ENCODE measurements at regions not wholly inside any gene's neighbourhood (a gene's known extent, or its start where the extent isn't known, plus 50 kb on each side); places are given as distances from the start of the nearest gene placed in this dataset.

- TF ChIP-seq POLR2A (IDR thresholded peaks at IDR 0.05) (no peak), EP300 (IDR thresholded peaks at IDR 0.05) (no peak), CTCF (IDR thresholded peaks at IDR 0.05) (peak; percentile 64 to 75 (median 68)), POLR2AphosphoS5 (IDR thresholded peaks at IDR 0.05) (no peak)
Measured at GRCh38 chr2:88350331-88351248, 101.9 kb downstream of the FOXI3 start.

Measured in upper lobe of left lung (tissue), 4 donors.